Right cardiac atrium (tissue), 5 donors: ENCODE measurements at regions not wholly inside any gene's neighbourhood (a gene's known extent, or its start where the extent isn't known, plus 50 kb on each side); places are given as distances from the start of the nearest gene placed in this dataset.
"Not testable (repeated sequence)": the region's sequence is repeated elsewhere in the genome, so short reads cannot be mapped to it uniquely, and the experiment has no call there.

Experiments used
- ATAC-seq, 2 donors: fragments of 200-7000 bp; cut with Tn5 transposase; one replicate each; pipeline versions ENCODE4 v1.8.0 to v1.9.1; 2020; ENCODE audit warnings: moderate library complexity in 2 of 2, mild to moderate bottlenecking in 1 of 2
- DNase-seq, 3 donors: peaks; one replicate each; pipeline ENCODE4 v3.0.0-alpha.2; 2020
- H3K27ac ChIP-seq: one replicate; pipeline ENCODE4 v1.5.1; 2013; ENCODE audit warnings: mild to moderate bottlenecking, low read length, control low read depth, moderate library complexity
- H3K27me3 ChIP-seq: one replicate; pipeline ENCODE4 v1.6.1; 2013; ENCODE audit not compliant: control insufficient read depth, insufficient read depth
- H3K4me1 ChIP-seq: one replicate; pipeline ENCODE4 v1.6.1; 2013; ENCODE audit warnings: low read length; ENCODE audit not compliant: control insufficient read depth, insufficient read depth
- H3K4me3 ChIP-seq: one replicate; pipeline ENCODE4 v1.5.1; 2013; ENCODE audit warnings: low read length, control low read depth
- H3K9me3 ChIP-seq: one replicate; pipeline ENCODE4 v1.6.1; 2013; ENCODE audit warnings: low read length; ENCODE audit not compliant: control insufficient read depth
- WGBS: extraction: QIAGEN DNeasy Blood & Tissue Kit; methylation state at CpG from one replicate; pipeline ENCODE4 v1.1.7; 2013; 5-methylcytosine and 5-hydroxymethylcytosine counted together
- intact Hi-C, 4 donors: fragments of 100-400 bp; cut with DNase I; formaldehyde crosslinking; loops; one replicate each; pipeline versions ENCODE4 v1.11.0 to v1.14.0; 2022 to 2023
- donor health status: healthy with polysubstance abuse.
- donor health status: DM: no; HTN: yes; CAD: no.
- donor health status: DM: no; HTN: no; CAD: no.
- donor health status: DM: no; HTN: yes; CAD: no; lungs with severe emphysema.
- donor health status: DM: yes; HTN: yes; CAD: no.

DNA sequence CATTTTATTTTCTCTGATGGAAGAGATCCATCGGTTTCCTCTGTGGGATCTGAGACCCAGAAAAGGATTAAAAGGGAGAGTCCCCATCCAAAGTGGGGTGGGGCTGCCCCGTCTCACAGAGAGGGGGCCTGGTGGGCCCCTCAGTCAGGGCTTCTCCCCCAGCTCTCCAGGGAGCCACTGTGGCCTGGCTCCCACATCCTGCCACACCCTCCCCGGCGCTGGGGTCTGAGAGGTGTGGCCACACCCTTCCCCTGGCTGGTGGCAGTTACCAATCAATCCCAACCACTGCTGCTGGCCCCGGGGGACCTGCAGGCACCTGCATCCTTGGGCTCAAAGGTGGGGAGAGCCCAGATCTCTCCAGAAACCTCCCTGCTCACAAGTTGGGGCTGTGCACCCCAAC is 161.8 kb upstream of the IQSEC1 start:
- Histone ChIP-seq H3K4me1 (no peaks in the 10 kb centered on the region), H3K9me3 (no peaks in the 10 kb centered on the region), H3K27ac (no peak overlapping the region), H3K27me3 (no peaks in the 10 kb centered on the region), H3K4me3 (no peak overlapping the region)
- DNase-seq (peak in 1 of 3 donors; percentile 45), ATAC-seq (no peak)
- WGBS: 36% methylated on average over 5 of the region's 5 CpGs
- intact Hi-C loops: no loop called here

DNA sequence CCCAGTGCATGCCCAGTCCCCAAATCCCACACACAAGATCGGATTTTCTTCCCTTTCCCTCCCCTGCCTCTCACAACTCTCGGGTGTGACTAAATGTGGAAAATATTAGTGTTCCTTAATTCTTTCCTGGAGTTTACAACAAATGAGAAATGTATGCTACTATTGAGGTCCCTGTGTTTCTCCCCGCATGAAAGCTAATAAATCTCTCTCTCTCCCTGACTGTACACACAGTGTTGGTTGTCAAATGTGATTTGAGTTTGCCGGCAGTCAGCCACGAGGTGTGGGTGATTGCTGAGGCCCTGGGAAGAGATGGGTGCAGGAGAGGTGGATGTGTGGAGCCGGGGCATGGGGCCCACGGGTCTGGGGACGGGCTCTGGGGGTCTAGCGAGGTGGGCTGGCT is 161.4 kb upstream of the IQSEC1 start:
- H3K27me3 ChIP-seq: no peaks in the 10 kb centered on the region
- no peaks in the 10 kb centered on the region for H3K9me3 ChIP-seq
- 43% methylated on average over 9 of the region's 9 CpGs for WGBS
- no peak overlapping the region for H3K27ac ChIP-seq
- DNase-seq (peak in 1 of 3 donors; percentile 38), ATAC-seq (no peak)
- H3K4me3 ChIP-seq: no peak overlapping the region
- intact Hi-C loops: no loop called here
- H3K4me1 ChIP-seq: no peaks in the 10 kb centered on the region

DNA sequence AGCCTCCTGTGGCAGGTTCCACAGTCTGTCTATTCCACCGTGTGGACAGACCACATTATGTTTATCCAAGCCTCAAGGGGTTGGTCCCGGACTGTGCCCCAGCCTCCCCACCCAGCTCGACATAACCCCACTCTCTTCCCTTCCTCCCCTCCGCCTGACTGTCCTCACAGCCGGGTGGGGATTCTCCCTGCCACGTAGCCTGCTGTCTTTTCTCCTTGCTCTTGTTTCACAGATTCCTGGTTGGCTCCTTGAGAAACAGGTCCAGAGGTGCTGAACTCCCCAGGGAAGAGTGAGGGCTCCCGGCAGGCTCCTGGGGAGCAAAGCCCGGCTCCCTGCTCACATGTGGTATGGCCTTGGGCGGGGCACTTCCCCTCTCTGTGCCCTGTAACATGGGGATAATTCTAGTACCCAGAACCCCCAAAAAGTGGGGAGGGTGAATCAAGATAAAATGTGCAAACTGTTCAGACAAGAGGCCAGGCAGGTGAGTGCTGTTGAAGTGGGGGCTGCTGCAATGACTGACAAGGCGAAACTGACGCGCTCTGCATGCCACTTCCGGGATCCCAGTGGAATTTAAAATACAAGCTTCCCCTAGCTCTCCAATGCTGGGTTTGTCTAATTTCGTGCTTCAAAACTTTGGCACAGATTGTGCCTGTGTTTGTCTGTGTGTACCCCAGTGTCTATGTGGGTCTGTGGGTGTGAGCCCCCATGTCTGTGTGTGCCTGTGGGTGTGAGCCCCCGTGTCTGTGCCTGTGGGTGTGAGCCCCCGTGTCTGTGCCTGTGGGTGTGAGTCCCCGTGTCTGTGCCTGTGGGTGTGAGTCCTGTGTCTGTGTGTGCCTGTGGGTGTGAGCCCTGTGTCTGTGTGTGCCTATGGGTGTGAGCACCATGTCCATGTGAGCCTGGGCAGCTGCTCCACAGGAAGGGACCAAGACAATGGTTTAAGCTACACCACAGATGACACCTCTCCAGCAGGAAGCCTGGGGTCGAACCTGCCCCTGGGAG is 160.6 kb upstream of the IQSEC1 start:
- Histone ChIP-seq H3K9me3 (no peaks in the 10 kb centered on the region), H3K27me3 (no peaks in the 10 kb centered on the region), H3K4me3 (no peak overlapping the region), H3K27ac (no peak overlapping the region), H3K4me1 (no peaks in the 10 kb centered on the region)
- WGBS: 58% methylated on average over 18 of the region's 18 CpGs
- DNase-seq (peak in 1 of 3 donors; percentile 44), ATAC-seq (no peak)
- intact Hi-C loops: no loop called here

DNA sequence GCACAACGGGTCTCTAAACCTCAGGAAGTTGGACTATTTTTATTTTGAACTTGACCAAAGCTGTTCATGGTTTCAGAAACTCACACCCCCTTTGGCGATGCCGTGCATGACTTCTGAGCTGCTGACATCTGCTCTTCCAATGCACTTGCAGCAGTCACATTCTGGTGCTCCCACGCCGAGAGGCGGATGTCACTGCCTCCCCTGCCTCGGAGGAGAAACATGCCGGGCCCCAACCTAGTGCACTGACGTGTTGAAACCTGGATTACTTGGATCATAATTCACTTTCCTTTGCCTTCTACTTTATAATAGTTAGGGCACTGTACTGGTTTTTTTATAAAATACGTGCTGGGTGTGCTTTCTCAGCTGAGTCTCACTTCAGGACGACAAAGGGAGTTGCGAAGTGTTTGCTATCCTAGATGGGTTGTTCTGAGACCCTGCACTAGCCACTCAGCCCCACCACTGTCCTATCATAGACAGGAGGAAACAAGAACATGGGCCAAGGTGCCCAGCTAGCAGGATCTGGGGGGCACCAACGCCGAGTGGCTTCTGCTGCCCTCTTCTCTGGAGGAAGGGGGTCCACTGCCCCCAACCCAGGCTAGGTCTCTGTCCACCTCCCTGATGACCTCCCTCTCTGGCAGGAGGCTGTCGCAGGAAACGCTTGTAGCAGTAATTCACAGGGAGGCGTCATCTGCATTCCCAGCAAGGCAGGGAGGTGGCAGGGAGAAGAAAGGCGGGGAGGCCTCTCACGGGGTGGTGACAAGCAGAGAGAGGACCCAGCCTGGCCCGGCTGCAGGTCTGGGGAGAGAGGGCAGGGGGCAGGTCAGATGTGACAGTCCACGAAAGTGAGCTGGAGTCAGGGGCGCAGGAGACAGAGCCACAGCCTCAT is 158.8 kb upstream of the IQSEC1 start:
- H3K27me3 ChIP-seq: no peaks in the 10 kb centered on the region
- intact Hi-C loops: no loop called here
- H3K27ac ChIP-seq: no peak overlapping the region
- ATAC-seq: no peak
- H3K9me3 ChIP-seq: no peaks in the 10 kb centered on the region
- H3K4me3 ChIP-seq: no peak overlapping the region
- DNase-seq: no peak
- 55% methylated on average over 22 of the region's 22 CpGs for WGBS
- no peaks in the 10 kb centered on the region for H3K4me1 ChIP-seq

DNA sequence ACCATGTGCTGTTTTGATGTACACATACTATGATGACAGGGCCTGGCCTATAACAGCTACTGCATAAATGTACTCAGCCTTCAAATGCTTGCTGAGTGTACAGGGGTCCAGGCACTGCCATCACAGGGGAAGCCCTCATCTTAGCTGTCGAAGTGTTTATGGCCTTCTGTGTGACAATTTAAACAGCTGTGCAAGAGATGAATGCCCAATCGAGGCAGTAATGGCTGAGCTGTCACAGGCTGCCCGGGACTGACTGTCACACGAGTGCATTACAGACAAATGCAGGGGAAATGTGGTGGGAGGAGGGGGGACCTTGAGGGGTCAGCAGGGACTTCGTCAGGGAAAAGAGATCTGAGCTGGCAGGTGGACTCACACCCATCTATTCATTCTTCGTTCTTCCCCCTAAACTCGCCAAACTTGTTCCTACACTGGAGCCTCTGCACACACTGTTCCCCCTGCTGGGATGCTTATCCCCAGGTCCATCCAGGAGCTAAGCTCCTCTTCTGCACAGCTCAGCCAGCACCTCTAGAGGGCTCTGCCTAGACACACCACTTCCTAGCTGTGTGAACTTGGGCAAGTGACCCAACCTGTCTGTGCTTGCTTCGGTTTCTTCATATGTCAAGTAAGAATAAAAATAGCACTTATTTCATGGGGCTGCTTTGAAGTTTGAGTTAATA is 156.2 kb upstream of the IQSEC1 start:
- Histone ChIP-seq H3K9me3 (no peaks in the 10 kb centered on the region), H3K27me3 (no peaks in the 10 kb centered on the region), H3K27ac (no peak overlapping the region), H3K4me1 (no peaks in the 10 kb centered on the region), H3K4me3 (no peak overlapping the region)
- 66% methylated on average over 8 of the region's 8 CpGs for WGBS
- ATAC-seq (peak in 1 of 2 donors; percentile 42), DNase-seq (no peak)
- intact Hi-C loops: no loop called here

DNA sequence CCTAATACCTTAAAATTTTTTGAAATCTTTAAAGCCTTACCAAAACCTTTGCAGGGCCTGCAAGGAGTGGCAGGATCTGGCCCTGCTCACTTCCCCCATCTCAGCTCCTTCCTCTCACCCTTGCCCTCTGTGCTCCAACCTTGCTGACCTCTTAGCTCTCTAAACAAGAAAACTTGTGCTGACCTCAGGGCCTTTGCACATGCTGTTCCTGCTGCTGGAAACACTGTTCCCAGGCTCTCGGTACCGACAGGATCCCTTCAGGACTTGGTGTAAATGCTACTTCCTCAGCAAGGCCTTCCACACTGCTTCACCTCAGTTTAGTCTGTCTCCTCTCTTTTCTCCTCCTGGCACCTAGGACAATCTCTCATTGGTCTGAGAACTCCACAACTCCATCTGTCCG is 155.4 kb upstream of the IQSEC1 start:
- intact Hi-C loops: no loop called here
- H3K9me3 ChIP-seq: no peaks in the 10 kb centered on the region
- no peaks in the 10 kb centered on the region for H3K27me3 ChIP-seq
- 93% methylated on average over 3 of the region's 3 CpGs for WGBS
- H3K4me1 ChIP-seq: no peaks in the 10 kb centered on the region
- no peak for ATAC-seq
- DNase-seq: peak in 1 of 3 donors; percentile 0
- no peak overlapping the region for H3K27ac ChIP-seq
- H3K4me3 ChIP-seq: no peak overlapping the region

DNA sequence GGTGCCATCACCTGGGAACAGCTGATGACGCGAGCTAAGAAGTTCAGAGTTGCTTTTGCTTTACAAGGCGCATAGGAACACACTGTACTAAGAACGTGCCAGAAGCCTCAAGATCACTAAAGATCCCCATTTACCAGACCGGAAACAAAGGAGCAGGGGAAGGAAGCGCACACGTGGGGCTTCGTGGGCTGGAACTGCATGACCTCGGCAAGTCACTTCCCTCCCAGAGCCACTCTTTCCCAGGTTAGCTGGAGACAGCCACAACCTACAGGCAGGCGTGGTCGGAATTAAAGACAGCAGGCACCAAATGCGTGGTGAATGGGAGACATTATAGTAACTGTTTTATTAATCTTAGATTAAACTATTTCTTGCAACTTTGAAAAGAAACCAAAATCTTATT is 154.9 kb upstream of the IQSEC1 start:
- H3K4me3 ChIP-seq, H3K27ac ChIP-seq, intact Hi-C loops, H3K4me1 ChIP-seq, H3K9me3 ChIP-seq, ATAC-seq, H3K27me3 ChIP-seq: not testable (repeated sequence)
- 72% methylated on average over 12 of the region's 12 CpGs for WGBS
- DNase-seq: peak in 1 of 3 donors; percentile 2

DNA sequence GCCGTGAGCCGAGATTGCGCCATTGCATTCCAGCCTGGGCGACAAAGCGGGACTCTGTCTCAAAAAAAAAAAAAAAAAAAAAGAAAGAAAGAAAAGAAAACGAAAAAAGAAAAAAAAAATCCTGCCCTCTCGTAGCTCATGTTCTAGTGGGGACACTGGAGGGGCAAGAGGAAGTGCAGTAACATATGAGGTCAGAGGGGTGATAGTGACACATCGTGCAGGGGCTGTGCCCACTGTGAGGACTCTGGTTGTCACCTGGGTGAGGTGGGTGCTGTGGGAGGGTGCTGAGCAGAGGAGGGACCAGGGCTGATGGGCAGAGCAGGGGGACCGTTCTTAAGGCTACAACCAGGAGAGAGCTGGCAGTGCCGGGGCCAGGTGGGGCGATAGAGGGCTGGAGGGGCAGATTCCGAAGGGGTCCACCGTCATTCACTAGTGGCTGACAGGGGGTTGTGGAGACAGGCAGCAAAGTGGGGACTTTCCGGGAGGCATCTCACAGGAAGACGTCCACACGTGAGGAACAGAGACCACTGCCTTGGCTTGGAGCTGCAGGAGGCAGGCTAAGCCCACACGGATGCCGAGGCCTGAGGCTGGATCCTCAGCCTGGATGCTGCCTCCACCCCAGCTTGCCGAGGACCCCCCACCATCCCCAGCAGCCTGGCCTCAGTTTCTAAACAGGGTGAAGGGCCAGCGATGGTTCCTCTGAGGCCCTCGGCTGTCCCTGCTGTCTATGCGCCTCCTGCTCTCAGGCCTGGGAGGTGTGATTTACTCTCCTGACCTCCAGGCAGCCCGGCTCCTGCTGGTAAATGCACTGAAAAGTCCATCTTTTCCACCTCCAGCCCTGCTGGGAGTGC is 154.3 kb upstream of the IQSEC1 start:
- Histone ChIP-seq H3K9me3 (no peaks in the 10 kb centered on the region), H3K27me3 (no peaks in the 10 kb centered on the region), H3K27ac (peak overlapping the region; percentile 34), H3K4me1 (peaks cover 2% of the 10 kb centered on the region), H3K4me3 (no peak overlapping the region)
- peak in 1 of 3 donors; percentile 2 for DNase-seq
- 85% methylated on average over 23 of the region's 23 CpGs for WGBS
- intact Hi-C loops: no loop called here
- ATAC-seq: no peak

DNA sequence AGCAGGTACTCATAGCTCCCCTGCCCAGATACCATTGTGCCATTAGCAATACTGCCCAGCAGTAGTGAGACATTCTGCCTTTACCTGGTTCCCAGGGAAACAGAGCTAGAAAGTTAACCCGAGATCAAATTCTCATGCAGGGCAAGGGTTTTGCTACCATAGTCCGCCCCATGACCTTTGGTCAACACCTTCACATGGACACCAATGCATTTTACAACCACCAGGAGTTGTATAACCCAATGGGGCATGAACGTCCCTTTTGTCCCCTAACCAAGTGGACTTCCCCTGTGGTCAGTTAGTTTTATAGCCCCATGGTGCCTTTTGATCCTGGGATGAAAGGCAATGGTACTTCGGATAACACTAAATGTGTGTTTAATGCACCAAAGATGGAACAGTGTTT is 151.7 kb upstream of the IQSEC1 start:
- WGBS: 93% methylated on average over 4 of the region's 4 CpGs
- Histone ChIP-seq H3K4me3 (no peak overlapping the region), H3K4me1 (peaks cover 2% of the 10 kb centered on the region), H3K27ac (no peak overlapping the region), H3K9me3 (no peaks in the 10 kb centered on the region), H3K27me3 (no peaks in the 10 kb centered on the region)
- intact Hi-C loops: no loop called here
- no peak for ATAC-seq
- DNase-seq: no peak

DNA sequence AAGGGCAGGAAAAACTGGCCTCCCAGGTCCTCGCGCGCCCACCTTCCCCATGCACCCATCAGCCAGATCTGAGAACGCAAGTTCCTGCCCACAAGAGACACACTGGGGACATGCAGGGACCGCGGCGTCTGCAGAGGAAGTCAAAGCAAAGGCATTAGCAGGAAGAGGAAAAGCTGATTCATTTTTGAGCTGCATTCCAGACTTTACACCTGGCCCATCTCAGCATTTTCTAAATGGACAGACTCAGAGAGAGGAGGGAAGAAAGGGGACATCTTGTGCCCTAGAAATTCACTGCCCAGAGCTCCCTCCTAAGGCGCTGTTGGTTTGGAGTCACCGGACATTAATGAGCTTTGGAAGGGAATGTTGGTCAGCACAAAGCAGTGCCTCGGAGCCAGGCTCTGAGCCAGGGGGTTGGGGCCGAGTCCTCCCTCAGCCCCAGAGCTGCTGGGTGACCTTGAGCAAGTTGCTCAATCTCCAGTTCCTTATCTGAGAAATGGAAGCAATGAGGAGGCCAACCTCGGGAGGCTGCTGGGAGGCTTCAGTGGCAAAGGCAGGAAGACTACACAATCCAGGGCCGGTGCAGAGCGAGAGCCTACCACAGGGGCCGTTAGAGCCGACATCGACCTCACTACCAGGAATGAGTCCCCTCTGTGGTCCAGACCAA is 150.5 kb upstream of the IQSEC1 start:
- intact Hi-C loops: no loop called here
- 46% methylated on average over 17 of the region's 17 CpGs for WGBS
- no peaks in the 10 kb centered on the region for H3K27me3 ChIP-seq
- H3K4me3 ChIP-seq: no peak overlapping the region
- H3K4me1 ChIP-seq: peaks cover 2% of the 10 kb centered on the region
- ATAC-seq (peak; percentile 75 to 84), DNase-seq (peak; percentile 83 to 91 (median 91))
- H3K27ac ChIP-seq: no peak overlapping the region
- H3K9me3 ChIP-seq: no peaks in the 10 kb centered on the region
